ENCODE measurements at regions not wholly inside any gene's neighbourhood (a gene's known extent, or its start where the extent isn't known, plus 50 kb on each side); places are given as distances from the start of the nearest gene placed in this dataset.
"Not testable (repeated sequence)": the region's sequence is repeated elsewhere in the genome, so short reads cannot be mapped to it uniquely, and the experiment has no call there.

GRCh38 chr1:29408831-29409605 lies 172.7 kb downstream of the PTPRU start:
- DNase-seq (ENCODE audit: low spot score in 2 of 2), result no peak
- WGBS, 2 donors, result 54 to 57% methylated on average over 8 of the region's 8 CpGs

GRCh38 chr1:29406814-29407213 lies 170.5 kb downstream of the PTPRU start:
- Histone ChIP-seq H3K4me3 (no peak overlapping the region), H3K9me3 (peaks cover 0 to 14% (median 0%) of the 10 kb centered on the region in 4 donors), H3K4me1 (no peaks in the 10 kb centered on the region), H3K27me3 (peaks cover 0 to 6% of the 10 kb centered on the region in 2 donors), H3K27ac (no peak overlapping the region), H3K36me3 (no peaks in the 10 kb centered on the region)
- WGBS, 2 donors, result 90% methylated on average over 2 of the region's 2 CpGs
- TF ChIP-seq CTCF (IDR thresholded peaks at IDR 0.05), result no peak
- no peak for TF ChIP-seq EP300 (IDR thresholded peaks at IDR 0.05)
- TF ChIP-seq POLR2A (IDR thresholded peaks at IDR 0.05), result no peak
- no peak for DNase-seq (ENCODE audit: low spot score in 2 of 2)

More at GRCh38 chr1:29408831-29409605, 172.7 kb downstream of the PTPRU start:
- peaks cover 0 to 6% of the 10 kb centered on the region in 2 donors for H3K27me3 ChIP-seq
- H3K4me3 ChIP-seq, result no peak overlapping the region
- H3K4me1 ChIP-seq, result no peaks in the 10 kb centered on the region
- H3K27ac ChIP-seq, result no peak overlapping the region
- H3K36me3 ChIP-seq, result no peaks in the 10 kb centered on the region
- TF ChIP-seq CTCF (IDR thresholded peaks at IDR 0.05) (no peak), POLR2A (IDR thresholded peaks at IDR 0.05) (no peak), EP300 (IDR thresholded peaks at IDR 0.05) (no peak)
- H3K9me3 ChIP-seq, result peaks cover 0 to 14% (median 0%) of the 10 kb centered on the region in 4 donors

GRCh38 chr1:29400203-29400602 lies 163.9 kb downstream of the PTPRU start:
- peaks cover 0 to 22% (median 0%) of the 10 kb centered on the region in 4 donors for H3K9me3 ChIP-seq
- DNase-seq (ENCODE audit: low spot score in 2 of 2); H3K4me3 ChIP-seq; H3K27ac ChIP-seq; H3K36me3 ChIP-seq; H3K27me3 ChIP-seq; H3K4me1 ChIP-seq: not testable (repeated sequence)

DNA sequence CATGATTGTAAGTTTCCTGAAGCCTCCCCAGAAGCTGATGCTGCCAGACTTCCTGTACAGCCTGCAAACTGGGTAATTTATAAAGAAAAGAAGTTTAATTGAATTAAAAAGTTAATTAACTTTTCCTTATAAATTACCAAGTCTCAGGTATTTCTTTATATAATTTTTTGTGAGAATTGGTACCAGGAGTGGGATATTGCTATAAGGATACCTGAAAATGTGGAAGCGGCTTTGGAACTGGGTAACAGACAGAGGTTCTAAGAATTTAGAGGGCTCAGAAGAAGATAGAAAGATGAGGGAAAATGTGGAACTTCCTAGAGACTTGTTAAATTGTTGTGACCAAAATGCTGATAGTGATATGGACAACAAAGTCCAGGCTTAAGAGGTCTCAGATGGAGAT lies 163.1 kb downstream of the PTPRU start:
- 93 to 95% methylated on average over 1 of the region's 1 CpG for whole genome bisulfite sequencing, 2 donors
- TF ChIP-seq CTCF (IDR thresholded peaks at IDR 0.05) (no peak), EP300 (IDR thresholded peaks at IDR 0.05) (no peak), POLR2A (IDR thresholded peaks at IDR 0.05) (no peak)
- Histone ChIP-seq H3K36me3 (no peaks in the 10 kb centered on the region), H3K4me1 (no peaks in the 10 kb centered on the region), H3K27ac (no peak overlapping the region), H3K9me3 (peaks cover 0 to 14% (median 0%) of the 10 kb centered on the region in 4 donors), H3K4me3 (no peak overlapping the region), H3K27me3 (no peaks in the 10 kb centered on the region)
- DNase-seq (ENCODE audit: low spot score in 2 of 2), result no peak

GRCh38 chr1:29398431-29398830 lies 162.1 kb downstream of the PTPRU start:
- DNase-seq (ENCODE audit: low spot score in 2 of 2), result no peak
- H3K27ac ChIP-seq, result no peak overlapping the region

More at GRCh38 chr1:29398431-29398830, 162.1 kb downstream of the PTPRU start:
- 43 to 60% methylated on average over 3 of the region's 3 CpGs for WGBS, 2 donors
- peaks cover 0 to 10% (median 0%) of the 10 kb centered on the region in 4 donors for H3K9me3 ChIP-seq
- no peaks in the 10 kb centered on the region for H3K36me3 ChIP-seq
- no peaks in the 10 kb centered on the region for H3K4me1 ChIP-seq
- TF ChIP-seq POLR2A (IDR thresholded peaks at IDR 0.05) (no peak), CTCF (IDR thresholded peaks at IDR 0.05) (no peak)
- H3K4me3 ChIP-seq, result no peak overlapping the region
- H3K27me3 ChIP-seq, result no peaks in the 10 kb centered on the region
